Fibroblast of lung (primary cell): ENCODE measurements at regions not wholly inside any gene's neighbourhood (a gene's known extent, or its start where the extent isn't known, plus 50 kb on each side); places are given as distances from the start of the nearest gene placed in this dataset.

Source experiments
- DNase-seq, 2 donors: peaks; one replicate each; pipeline versions ENCODE4 v3.0.0 to v3.0.0-alpha.2; 2010; ENCODE audit warnings: low read depth in 2 of 2
- H2AFZ ChIP-seq: 2 replicates; pipeline ENCODE4 v1.5.1; 2012; ENCODE audit warnings: low read length, control low read depth, inconsistent platforms
- H3K27ac ChIP-seq: 2 replicates; pipeline ENCODE4 v1.5.1; 2011; ENCODE audit warnings: low read length, control low read depth; ENCODE audit not compliant: insufficient read depth
- H3K27me3 ChIP-seq: 2 replicates; pipeline ENCODE4 v1.5.1; 2011; ENCODE audit warnings: mild to moderate bottlenecking, low read length; ENCODE audit not compliant: control insufficient read depth, insufficient read depth
- H3K36me3 ChIP-seq: 2 replicates; pipeline ENCODE4 v1.5.1; 2011; ENCODE audit warnings: low read length; ENCODE audit not compliant: control insufficient read depth, insufficient read depth
- H3K4me1 ChIP-seq: 2 replicates; pipeline ENCODE4 v1.5.1; 2011; ENCODE audit warnings: low read length; ENCODE audit not compliant: control insufficient read depth, insufficient read depth; ENCODE audit errors: extremely low read depth
- H3K4me2 ChIP-seq: 2 replicates; pipeline ENCODE4 v1.5.1; 2011; ENCODE audit warnings: low read length, control low read depth; ENCODE audit not compliant: insufficient read depth; ENCODE audit errors: extremely low read depth
- H3K4me3 ChIP-seq, 4 experiments: fragments of 200-600 bp in 1 of 4; sonication (generic) in 1 of 4; replicated peaks in 1 of 4; 2 replicates each; pipeline ENCODE4 v1.5.1; 2011 to 2016; ENCODE audit warnings: low read length in 4 of 4, low read depth in 3 of 4, mild to moderate bottlenecking in 3 of 4, control low read depth in 2 of 4, inconsistent platforms in 1 of 4, mixed read lengths in 1 of 4; ENCODE audit not compliant: insufficient read depth in 1 of 4; ENCODE audit errors: control extremely low read depth in 1 of 4
- H3K79me2 ChIP-seq: 2 replicates; pipeline ENCODE4 v1.5.1; 2012; ENCODE audit warnings: mild to moderate bottlenecking, low read length, inconsistent platforms; ENCODE audit not compliant: control insufficient read depth, insufficient read depth
- H3K9ac ChIP-seq: 2 replicates; pipeline ENCODE4 v1.5.1; 2011; ENCODE audit warnings: mild to moderate bottlenecking, low read length, control low read depth; ENCODE audit not compliant: insufficient read depth
- H3K9me3 ChIP-seq: 2 replicates; pipeline ENCODE4 v1.5.1; 2012; ENCODE audit warnings: low read depth, low read length; ENCODE audit not compliant: control insufficient read depth, insufficient read depth
- H4K20me1 ChIP-seq: 2 replicates; pipeline ENCODE4 v1.5.1; 2011; ENCODE audit warnings: low read length; ENCODE audit not compliant: control insufficient read depth, insufficient read depth; ENCODE audit errors: extremely low read depth
- EZH2 ChIP-seq: IDR thresholded peaks from 2 replicates; pipeline ENCODE4 v1.5.1; 2012; ENCODE audit warnings: low read length, control low read depth, mild to moderate bottlenecking; ENCODE audit errors: missing control alignments
- TF ChIP-seq, protein P1 (sequence below), 2 donors: IDR thresholded peaks in 1 of 2; conservative IDR thresholded peaks in 1 of 2; 1 replicate in 1 of 2; 2 replicates in 1 of 2; pipeline ENCODE4 v1.5.1; 2011 to 2012; ENCODE audit warnings: low read length in 2 of 2, control low read depth in 1 of 2, inconsistent platforms in 1 of 2, low read depth in 1 of 2, mild to moderate bottlenecking in 1 of 2

DNA sequence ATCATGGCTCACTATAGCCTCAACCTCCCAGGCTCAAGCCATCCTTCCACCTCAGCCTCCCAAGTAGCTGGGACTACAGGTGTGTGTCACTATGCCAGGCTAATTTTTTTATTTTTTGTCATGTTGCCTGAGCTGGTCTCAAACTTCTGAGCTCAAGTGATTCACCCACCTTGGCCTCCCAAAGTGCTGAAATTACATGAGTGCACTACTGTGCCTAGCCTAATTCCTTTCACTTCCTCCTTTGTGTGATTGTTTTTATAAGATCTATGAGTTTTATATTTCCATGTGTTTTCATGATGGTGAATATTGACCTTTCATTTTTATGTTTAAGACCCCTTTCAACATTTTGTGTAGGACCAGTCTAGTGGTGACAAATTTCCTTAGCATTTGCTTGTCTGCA lies 55.2 kb upstream of the IL12B start:
- TF ChIP-seq, protein P1, sequence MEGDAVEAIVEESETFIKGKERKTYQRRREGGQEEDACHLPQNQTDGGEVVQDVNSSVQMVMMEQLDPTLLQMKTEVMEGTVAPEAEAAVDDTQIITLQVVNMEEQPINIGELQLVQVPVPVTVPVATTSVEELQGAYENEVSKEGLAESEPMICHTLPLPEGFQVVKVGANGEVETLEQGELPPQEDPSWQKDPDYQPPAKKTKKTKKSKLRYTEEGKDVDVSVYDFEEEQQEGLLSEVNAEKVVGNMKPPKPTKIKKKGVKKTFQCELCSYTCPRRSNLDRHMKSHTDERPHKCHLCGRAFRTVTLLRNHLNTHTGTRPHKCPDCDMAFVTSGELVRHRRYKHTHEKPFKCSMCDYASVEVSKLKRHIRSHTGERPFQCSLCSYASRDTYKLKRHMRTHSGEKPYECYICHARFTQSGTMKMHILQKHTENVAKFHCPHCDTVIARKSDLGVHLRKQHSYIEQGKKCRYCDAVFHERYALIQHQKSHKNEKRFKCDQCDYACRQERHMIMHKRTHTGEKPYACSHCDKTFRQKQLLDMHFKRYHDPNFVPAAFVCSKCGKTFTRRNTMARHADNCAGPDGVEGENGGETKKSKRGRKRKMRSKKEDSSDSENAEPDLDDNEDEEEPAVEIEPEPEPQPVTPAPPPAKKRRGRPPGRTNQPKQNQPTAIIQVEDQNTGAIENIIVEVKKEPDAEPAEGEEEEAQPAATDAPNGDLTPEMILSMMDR (conservative IDR thresholded peaks at IDR 0.05 in 1 of 2, IDR thresholded peaks at IDR 0.05 in 1 of 2; ENCODE audit: low read depth in 1 of 2, low read length in 2 of 2) = no peak
- TF ChIP-seq EZH2 = no peak
- H3K4me2 ChIP-seq = no peak overlapping the region
- no peaks in the 10 kb centered on the region for H3K36me3 ChIP-seq
- H3K9me3 ChIP-seq = no peaks in the 10 kb centered on the region
- no peak overlapping the region for H2AFZ ChIP-seq
- no peaks in the 10 kb centered on the region for H4K20me1 ChIP-seq
- H3K4me3 ChIP-seq = no peak overlapping the region
- H3K4me1 ChIP-seq = no peaks in the 10 kb centered on the region
- DNase-seq = no peak
- no peaks in the 10 kb centered on the region for H3K27me3 ChIP-seq
- no peak overlapping the region for H3K27ac ChIP-seq
- no peak overlapping the region for H3K9ac ChIP-seq
- no peaks in the 10 kb centered on the region for H3K79me2 ChIP-seq

DNA sequence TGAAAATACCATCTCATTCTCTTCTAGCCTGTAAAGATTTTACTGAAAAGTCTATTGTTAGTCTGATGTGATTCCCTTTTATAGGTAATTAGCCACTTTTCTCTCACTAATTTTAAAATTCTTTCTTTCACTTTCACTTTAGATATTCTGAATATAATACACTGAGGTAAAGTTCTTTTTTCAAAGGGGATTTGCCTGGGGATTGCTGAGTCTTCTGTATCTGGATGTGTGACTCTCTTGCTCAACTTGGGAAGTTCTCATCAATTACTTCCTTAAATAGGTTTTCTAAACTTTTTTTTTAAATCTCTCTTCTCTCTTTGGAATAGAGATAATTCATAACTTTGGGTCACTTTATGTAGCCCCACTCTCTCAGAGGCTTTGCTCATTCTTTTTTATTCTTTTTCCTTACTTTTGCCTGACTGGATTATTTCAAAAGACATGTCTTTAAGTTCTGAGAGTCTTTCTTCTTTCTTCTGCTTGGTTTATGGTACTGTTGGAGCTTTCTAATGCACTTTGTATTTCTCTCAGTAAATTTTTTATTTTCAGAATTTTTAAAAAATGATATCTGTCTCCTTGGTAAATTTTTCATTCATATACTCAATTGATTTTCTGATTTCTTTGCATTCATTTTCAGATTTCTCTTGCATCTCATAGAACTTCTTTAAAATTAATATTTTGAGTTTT lies 55.9 kb upstream of the IL12B start:
- H3K4me3 ChIP-seq = no peak overlapping the region
- no peaks in the 10 kb centered on the region for H3K9me3 ChIP-seq
- no peak for DNase-seq
- no peaks in the 10 kb centered on the region for H4K20me1 ChIP-seq
- H3K27me3 ChIP-seq = no peaks in the 10 kb centered on the region
- H3K79me2 ChIP-seq = no peaks in the 10 kb centered on the region
- TF ChIP-seq, protein P1 (conservative IDR thresholded peaks at IDR 0.05 in 1 of 2, IDR thresholded peaks at IDR 0.05 in 1 of 2; ENCODE audit: low read depth in 1 of 2, low read length in 2 of 2) = no peak
- no peak for TF ChIP-seq EZH2
- H3K9ac ChIP-seq = no peak overlapping the region
- H2AFZ ChIP-seq = no peak overlapping the region
- H3K4me2 ChIP-seq = no peak overlapping the region
- H3K27ac ChIP-seq = no peak overlapping the region
- H3K4me1 ChIP-seq = no peaks in the 10 kb centered on the region
- no peaks in the 10 kb centered on the region for H3K36me3 ChIP-seq

DNA sequence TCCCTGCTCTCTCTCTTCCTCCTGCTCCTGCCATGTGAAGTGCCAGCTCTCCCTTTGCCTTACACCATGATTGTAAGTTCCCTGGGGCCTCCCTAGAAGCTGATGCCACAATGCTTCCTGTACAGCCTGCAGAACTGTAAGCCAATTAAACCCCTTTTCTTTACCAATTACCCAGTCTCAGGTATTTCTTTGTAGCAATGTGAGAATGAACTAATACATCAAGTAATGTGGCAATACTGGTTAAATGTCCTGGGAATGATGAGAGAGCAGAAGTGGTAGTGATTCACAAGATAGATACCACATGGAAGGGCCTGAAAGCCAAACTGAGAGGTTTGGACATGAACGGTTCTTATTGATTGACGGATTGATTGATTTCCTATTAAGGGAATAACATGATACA lies 62.6 kb upstream of the IL12B start:
- no peaks in the 10 kb centered on the region for H3K9me3 ChIP-seq
- no peak overlapping the region for H3K4me3 ChIP-seq
- no peak overlapping the region for H2AFZ ChIP-seq
- TF ChIP-seq, protein P1 (conservative IDR thresholded peaks at IDR 0.05 in 1 of 2, IDR thresholded peaks at IDR 0.05 in 1 of 2; ENCODE audit: low read depth in 1 of 2, low read length in 2 of 2) = no peak
- no peak for TF ChIP-seq EZH2
- no peaks in the 10 kb centered on the region for H3K79me2 ChIP-seq
- H3K4me1 ChIP-seq = no peaks in the 10 kb centered on the region
- H3K9ac ChIP-seq = no peak overlapping the region
- H4K20me1 ChIP-seq = no peaks in the 10 kb centered on the region
- no peak overlapping the region for H3K27ac ChIP-seq
- H3K36me3 ChIP-seq = no peaks in the 10 kb centered on the region
- no peak for DNase-seq
- no peak overlapping the region for H3K4me2 ChIP-seq
- H3K27me3 ChIP-seq = no peaks in the 10 kb centered on the region
